ENCODE measurements at regions not wholly inside any gene's neighbourhood (a gene's known extent, or its start where the extent isn't known, plus 50 kb on each side); places are given as distances from the start of the nearest gene placed in this dataset.

- H3K36me3 Mint-ChIP-seq (ENCODE audit: low read depth) = no peaks in the 10 kb centered on the region
- no peaks in the 10 kb centered on the region for H3K27me3 Mint-ChIP-seq
- no peak for ATAC-seq (ENCODE audit: low read depth)
- intact Hi-C loops (cut with micrococcal nuclease) = no loop called here
- H3K4me3 Mint-ChIP-seq = no peak overlapping the region
- CTCF ChIA-PET = no interaction called here
- no peak overlapping the region for H3K27ac Mint-ChIP-seq
- no peak for TF ChIP-seq CTCF (IDR thresholded peaks at IDR 0.05)
- no peaks in the 10 kb centered on the region for H3K9me3 Mint-ChIP-seq
- no peak for DNase-seq
- POLR2A ChIA-PET = no interaction called here
- H3K4me1 Mint-ChIP-seq = no peaks in the 10 kb centered on the region
Measured at GRCh38 chr10:29826221-29826620, 191.4 kb upstream of the SVIL start.

- Mint-ChIP-seq H3K36me3 (ENCODE audit: low read depth) (no peaks in the 10 kb centered on the region), H3K4me1 (no peaks in the 10 kb centered on the region), H3K9me3 (no peaks in the 10 kb centered on the region), H3K27ac (no peak overlapping the region), H3K4me3 (no peak overlapping the region), H3K27me3 (no peaks in the 10 kb centered on the region)
- ChIA-PET CTCF (no interaction called here), POLR2A (no interaction called here)
- intact Hi-C loops (cut with micrococcal nuclease) = no loop called here
- ATAC-seq (ENCODE audit: low read depth) (no peak), DNase-seq (no peak)
- no peak for TF ChIP-seq CTCF (IDR thresholded peaks at IDR 0.05)
Measured at GRCh38 chr10:29823553-29824080, 188.8 kb upstream of the SVIL start.

- no peaks in the 10 kb centered on the region for H3K27me3 Mint-ChIP-seq
- no peaks in the 10 kb centered on the region for H3K36me3 Mint-ChIP-seq (ENCODE audit: low read depth)
- no peak overlapping the region for H3K27ac Mint-ChIP-seq
- ChIA-PET CTCF (no interaction called here), POLR2A (no interaction called here)
- no peak for TF ChIP-seq CTCF (IDR thresholded peaks at IDR 0.05)
- intact Hi-C loops (cut with micrococcal nuclease) = no loop called here
- DNase-seq = no peak
- no peaks in the 10 kb centered on the region for H3K4me1 Mint-ChIP-seq
- ATAC-seq (ENCODE audit: low read depth) = no peak
- H3K9me3 Mint-ChIP-seq = no peaks in the 10 kb centered on the region
- no peak overlapping the region for H3K4me3 Mint-ChIP-seq
Measured at GRCh38 chr10:29820890-29821461, 186.2 kb upstream of the SVIL start.

DNA sequence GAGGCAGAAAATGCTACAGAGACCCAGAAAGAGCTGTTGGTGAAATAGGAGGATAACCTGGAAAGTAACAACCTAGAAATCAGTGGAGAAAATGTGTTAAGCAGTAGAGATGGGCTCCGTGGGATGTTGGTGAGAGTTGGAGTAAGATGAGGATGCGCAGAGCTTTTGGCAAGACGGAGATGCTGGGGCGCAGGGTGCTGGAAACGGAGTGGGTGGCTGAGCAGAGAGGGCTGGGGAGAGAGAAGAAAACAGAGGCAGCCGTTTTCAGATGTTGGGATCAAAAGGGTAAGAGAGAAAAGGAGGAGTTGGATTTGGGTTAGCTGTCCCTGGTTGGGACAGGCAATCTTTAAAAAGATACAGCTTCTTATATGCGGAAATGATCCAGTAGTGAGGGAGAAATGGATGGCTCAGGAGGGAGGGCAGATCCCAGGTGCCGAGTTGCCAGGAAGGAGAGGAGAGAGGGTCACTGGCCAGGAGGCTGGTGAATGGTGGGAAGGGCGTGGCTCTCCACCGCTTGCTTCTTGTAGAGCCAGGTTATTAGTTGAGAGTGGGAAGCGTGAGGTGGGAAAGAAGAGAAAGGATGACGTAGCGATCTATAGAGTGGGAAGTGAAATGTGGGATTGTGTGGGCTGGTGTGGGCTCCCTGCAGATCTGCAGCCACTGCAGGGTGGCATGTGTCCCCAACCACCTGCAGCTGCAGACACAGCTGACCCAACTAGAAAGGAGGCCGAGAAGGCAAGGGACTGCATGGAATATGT lies 182.2 kb upstream of the SVIL start:
- Mint-ChIP-seq H3K4me3 (no peak overlapping the region), H3K36me3 (ENCODE audit: low read depth) (no peaks in the 10 kb centered on the region), H3K4me1 (no peaks in the 10 kb centered on the region), H3K27ac (no peak overlapping the region), H3K27me3 (no peaks in the 10 kb centered on the region), H3K9me3 (peaks cover 3% of the 10 kb centered on the region)
- POLR2A ChIA-PET = no interaction called here
- CTCF ChIA-PET = no interaction called here
- intact Hi-C loops (cut with micrococcal nuclease) = loop anchor here (10.0 kb wide), 1 partner anchor 62 kb away; no protein-coding TSS in a partner anchor
- DNase-seq (no peak), ATAC-seq (ENCODE audit: low read depth) (no peak)
- TF ChIP-seq CTCF (IDR thresholded peaks at IDR 0.05) = no peak

DNA sequence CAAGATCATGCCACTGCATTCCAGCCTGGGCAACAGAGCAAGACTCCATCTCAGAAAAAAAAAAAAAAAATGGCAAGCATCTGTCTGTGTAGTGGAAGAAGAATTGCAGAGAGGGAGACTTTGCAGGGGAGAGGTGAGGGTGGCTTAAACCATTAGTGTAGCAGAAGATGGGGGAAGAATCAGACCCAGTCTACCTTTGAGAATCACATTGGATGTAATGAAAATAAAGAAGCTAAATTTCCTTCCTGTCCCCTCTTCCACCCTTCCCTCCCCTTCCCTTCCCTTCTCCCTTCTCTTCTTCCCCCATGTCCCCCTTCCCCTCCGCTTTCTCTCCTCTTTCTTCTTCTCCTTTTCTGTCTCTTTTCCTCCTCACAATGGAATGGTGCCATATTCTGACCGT lies 180.8 kb upstream of the SVIL start:
- Mint-ChIP-seq H3K27ac (no peak overlapping the region), H3K4me1 (no peaks in the 10 kb centered on the region), H3K4me3 (no peak overlapping the region), H3K27me3 (no peaks in the 10 kb centered on the region), H3K9me3 (peaks cover 3% of the 10 kb centered on the region), H3K36me3 (ENCODE audit: low read depth) (no peaks in the 10 kb centered on the region)
- intact Hi-C loops (cut with micrococcal nuclease) = loop anchor here (10.0 kb wide), 1 partner anchor 61 kb away; no protein-coding TSS in a partner anchor
- POLR2A ChIA-PET = no interaction called here
- no peak for DNase-seq
- no peak for TF ChIP-seq CTCF (IDR thresholded peaks at IDR 0.05)
- CTCF ChIA-PET = no interaction called here
- ATAC-seq (ENCODE audit: low read depth) = no peak
